HepG2 (cell line): ENCODE measurements at regions not wholly inside any gene's neighbourhood (a gene's known extent, or its start where the extent isn't known, plus 50 kb on each side); places are given as distances from the start of the nearest gene placed in this dataset.

Source experiments
- CREM ChIP-seq, 2 experiments: sonication (generic) in 1 of 2; formaldehyde crosslinking in 1 of 2; IDR thresholded peaks; 2 replicates each; pipeline versions ENCODE4 v1.4.0 to v1.6.1; 2016 to 2020; ENCODE audit warnings: antibody characterized with exemption in 1 of 2, mild to moderate bottlenecking in 1 of 2, missing genetic modification reagents in 1 of 2
- HNRNPLL ChIP-seq: fragments of 200-400 bp; formaldehyde crosslinking; IDR thresholded peaks from 2 replicates; pipeline ENCODE4 v1.6.1; 2017; ENCODE audit warnings: mild to moderate bottlenecking, low read depth, low read length; ENCODE audit not compliant: poor library complexity, severe bottlenecking
- HOXD1 ChIP-seq: sonication (generic); formaldehyde crosslinking; IDR thresholded peaks from 2 replicates; pipeline ENCODE4 v1.5.0; 2020; ENCODE audit warnings: missing genetic modification reagents
- SP1 ChIP-seq, 2 experiments: fragments of 450-650 bp in 1 of 2; sonication (generic) in 1 of 2; formaldehyde crosslinking in 1 of 2; IDR thresholded peaks; 2 replicates each; pipeline versions ENCODE4 v1.4.0 to v1.6.1; 2016 to 2020; ENCODE audit warnings: missing genetic modification reagents in 1 of 2
- ZNF451 ChIP-seq: sonication (generic); formaldehyde crosslinking; IDR thresholded peaks from 2 replicates; pipeline ENCODE4 v1.5.0; 2020; ENCODE audit warnings: mild to moderate bottlenecking, missing genetic modification reagents
- TF ChIP-seq, protein P1 (sequence below): sonication (generic); formaldehyde crosslinking; IDR thresholded peaks from 2 replicates; pipeline ENCODE4 v1.4.0; 2020; ENCODE audit warnings: missing genetic modification reagents, borderline replicate concordance

DNA sequence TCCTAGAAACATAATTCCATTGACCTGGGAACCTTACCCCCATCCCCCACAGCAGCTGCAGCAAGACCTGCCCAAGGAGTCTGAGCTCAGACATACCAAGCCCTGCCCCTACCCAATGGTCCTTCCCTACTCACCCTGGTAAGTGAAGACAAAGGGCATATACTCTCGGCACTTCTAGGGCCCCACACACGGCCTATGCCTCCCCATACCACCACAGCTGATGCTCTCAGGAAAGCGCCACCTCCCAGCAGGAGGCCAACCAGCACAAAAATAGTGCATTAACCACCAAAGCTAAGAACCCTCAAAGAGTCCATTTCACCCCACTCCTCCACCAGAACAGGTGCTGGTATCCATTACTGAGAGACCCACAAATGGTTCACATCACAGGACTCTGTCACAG lies 74.4 kb upstream of the GUCY1A2 start:
- TF ChIP-seq HOXD1 (no peak), ZNF451 (CRISPR knock-in tag) (no peak), SP1 (IDR thresholded peaks at IDR 0.05) (no peak), SP1 (CRISPR knock-in tag; IDR thresholded peaks at IDR 0.05) (no peak), HNRNPLL (no peak), CREM (IDR thresholded peaks at IDR 0.05) (no peak), CREM (CRISPR knock-in tag; IDR thresholded peaks at IDR 0.05) (no peak)
- TF ChIP-seq, protein P1, sequence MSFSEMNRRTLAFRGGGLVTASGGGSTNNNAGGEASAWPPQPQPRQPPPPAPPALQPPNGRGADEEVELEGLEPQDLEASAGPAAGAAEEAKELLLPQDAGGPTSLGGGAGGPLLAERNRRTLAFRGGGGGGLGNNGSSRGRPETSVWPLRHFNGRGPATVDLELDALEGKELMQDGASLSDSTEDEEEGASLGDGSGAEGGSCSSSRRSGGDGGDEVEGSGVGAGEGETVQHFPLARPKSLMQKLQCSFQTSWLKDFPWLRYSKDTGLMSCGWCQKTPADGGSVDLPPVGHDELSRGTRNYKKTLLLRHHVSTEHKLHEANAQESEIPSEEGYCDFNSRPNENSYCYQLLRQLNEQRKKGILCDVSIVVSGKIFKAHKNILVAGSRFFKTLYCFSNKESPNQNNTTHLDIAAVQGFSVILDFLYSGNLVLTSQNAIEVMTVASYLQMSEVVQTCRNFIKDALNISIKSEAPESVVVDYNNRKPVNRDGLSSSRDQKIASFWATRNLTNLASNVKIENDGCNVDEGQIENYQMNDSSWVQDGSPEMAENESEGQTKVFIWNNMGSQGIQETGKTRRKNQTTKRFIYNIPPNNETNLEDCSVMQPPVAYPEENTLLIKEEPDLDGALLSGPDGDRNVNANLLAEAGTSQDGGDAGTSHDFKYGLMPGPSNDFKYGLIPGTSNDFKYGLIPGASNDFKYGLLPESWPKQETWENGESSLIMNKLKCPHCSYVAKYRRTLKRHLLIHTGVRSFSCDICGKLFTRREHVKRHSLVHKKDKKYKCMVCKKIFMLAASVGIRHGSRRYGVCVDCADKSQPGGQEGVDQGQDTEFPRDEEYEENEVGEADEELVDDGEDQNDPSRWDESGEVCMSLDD (CRISPR knock-in tag) = no peak
